Bronchial epithelial cell (primary cell): ENCODE measurements at regions not wholly inside any gene's neighbourhood (a gene's known extent, or its start where the extent isn't known, plus 50 kb on each side); places are given as distances from the start of the nearest gene placed in this dataset.

Source experiments
- DNase-seq: peaks from one replicate; pipeline ENCODE4 v3.0.0-alpha.2; 2010; ENCODE audit warnings: low read depth
- FAIRE-seq: peaks from 2 replicates; lab custom pipeline; 2011; peaks lifted over from hg19 to GRCh38; lab: Jason Lieb, UNC
- H3K27me3 ChIP-seq: 2 replicates; pipeline ENCODE4 v1.5.1; 2011; ENCODE audit warnings: low read length; ENCODE audit not compliant: control insufficient read depth, insufficient read depth
- H3K36me3 ChIP-seq: 2 replicates; pipeline ENCODE4 v1.5.1; 2011; ENCODE audit warnings: low read length; ENCODE audit not compliant: control insufficient read depth, insufficient read depth
- H3K4me3 ChIP-seq: 2 replicates; pipeline ENCODE4 v1.5.1; 2011; ENCODE audit warnings: mild to moderate bottlenecking, low read depth, low read length, control low read depth
- TF ChIP-seq, protein P1 (sequence below): IDR thresholded peaks from 2 replicates; pipeline ENCODE4 v1.5.1; 2011; ENCODE audit warnings: mild to moderate bottlenecking, moderate library complexity, low read length, control low read depth, inconsistent platforms; ENCODE audit not compliant: insufficient read depth, severe bottlenecking

DNA sequence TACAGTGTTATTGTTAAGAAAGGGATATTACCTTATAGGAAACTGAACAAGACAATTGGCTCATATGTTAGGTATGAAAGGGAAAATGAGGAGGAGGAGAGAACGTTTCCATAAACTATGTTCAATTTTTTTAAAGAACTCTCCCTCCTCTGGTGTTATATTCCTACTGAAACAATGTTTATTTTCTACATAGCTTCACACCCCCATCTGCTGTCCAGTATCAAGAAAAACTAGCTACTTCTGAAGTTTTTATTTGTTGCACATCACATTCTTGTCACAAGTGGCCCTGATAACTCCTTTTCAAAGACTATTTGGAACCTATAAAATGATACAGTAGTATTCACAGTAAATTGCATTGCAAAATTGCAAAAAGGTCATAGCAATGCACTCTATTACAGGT lies 223.4 kb upstream of the FAM174A start:
- no peak for FAIRE-seq
- H3K4me3 ChIP-seq, result no peak overlapping the region
- no peaks in the 10 kb centered on the region for H3K36me3 ChIP-seq
- TF ChIP-seq, protein P1, sequence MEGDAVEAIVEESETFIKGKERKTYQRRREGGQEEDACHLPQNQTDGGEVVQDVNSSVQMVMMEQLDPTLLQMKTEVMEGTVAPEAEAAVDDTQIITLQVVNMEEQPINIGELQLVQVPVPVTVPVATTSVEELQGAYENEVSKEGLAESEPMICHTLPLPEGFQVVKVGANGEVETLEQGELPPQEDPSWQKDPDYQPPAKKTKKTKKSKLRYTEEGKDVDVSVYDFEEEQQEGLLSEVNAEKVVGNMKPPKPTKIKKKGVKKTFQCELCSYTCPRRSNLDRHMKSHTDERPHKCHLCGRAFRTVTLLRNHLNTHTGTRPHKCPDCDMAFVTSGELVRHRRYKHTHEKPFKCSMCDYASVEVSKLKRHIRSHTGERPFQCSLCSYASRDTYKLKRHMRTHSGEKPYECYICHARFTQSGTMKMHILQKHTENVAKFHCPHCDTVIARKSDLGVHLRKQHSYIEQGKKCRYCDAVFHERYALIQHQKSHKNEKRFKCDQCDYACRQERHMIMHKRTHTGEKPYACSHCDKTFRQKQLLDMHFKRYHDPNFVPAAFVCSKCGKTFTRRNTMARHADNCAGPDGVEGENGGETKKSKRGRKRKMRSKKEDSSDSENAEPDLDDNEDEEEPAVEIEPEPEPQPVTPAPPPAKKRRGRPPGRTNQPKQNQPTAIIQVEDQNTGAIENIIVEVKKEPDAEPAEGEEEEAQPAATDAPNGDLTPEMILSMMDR, result no peak
- H3K27me3 ChIP-seq, result no peaks in the 10 kb centered on the region
- no peak for DNase-seq

DNA sequence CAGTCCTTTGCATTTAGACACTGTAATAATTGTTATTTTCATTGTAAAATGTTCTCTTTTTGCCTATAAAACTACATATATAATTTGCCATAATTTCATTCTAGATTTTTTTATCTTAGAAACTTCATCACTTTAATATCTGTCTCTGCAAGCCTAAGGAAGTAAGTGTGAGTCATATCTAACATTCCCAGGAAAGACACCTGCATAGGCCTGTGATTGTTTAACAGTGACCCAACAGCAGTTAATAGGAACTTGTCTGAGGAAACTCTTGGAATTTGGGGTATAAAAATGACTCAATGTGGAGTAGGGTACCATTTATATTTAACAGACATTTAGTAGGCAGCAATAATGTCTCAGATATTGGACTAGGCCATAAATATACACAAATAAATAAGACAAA lies 229.2 kb upstream of the FAM174A start:
- no peak overlapping the region for H3K4me3 ChIP-seq
- H3K27me3 ChIP-seq, result no peaks in the 10 kb centered on the region
- FAIRE-seq (no peak), DNase-seq (peak; percentile 60)
- TF ChIP-seq, protein P1, result no peak
- H3K36me3 ChIP-seq, result no peaks in the 10 kb centered on the region

DNA sequence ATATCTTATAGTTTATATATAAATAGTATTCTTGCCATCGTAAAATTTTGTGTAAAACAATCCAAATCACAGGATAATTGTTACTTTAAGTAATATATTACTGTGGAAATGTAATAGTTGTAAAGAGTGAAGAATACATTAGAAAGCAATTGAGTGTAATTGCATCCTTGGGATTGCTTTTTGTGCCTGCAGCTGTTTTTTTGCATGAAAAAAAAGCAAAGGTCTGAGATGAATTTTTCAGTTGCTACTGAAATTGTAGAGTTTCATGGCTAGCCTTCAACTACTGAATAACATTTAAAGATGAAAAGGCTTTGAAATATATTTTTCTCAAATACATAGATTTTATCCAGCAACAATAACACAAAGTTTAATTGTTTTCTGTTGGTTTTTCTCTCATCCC lies 232.0 kb upstream of the FAM174A start:
- Histone ChIP-seq H3K4me3 (no peak overlapping the region), H3K36me3 (no peaks in the 10 kb centered on the region), H3K27me3 (no peaks in the 10 kb centered on the region)
- DNase-seq (no peak), FAIRE-seq (no peak)
- TF ChIP-seq, protein P1, result no peak

DNA sequence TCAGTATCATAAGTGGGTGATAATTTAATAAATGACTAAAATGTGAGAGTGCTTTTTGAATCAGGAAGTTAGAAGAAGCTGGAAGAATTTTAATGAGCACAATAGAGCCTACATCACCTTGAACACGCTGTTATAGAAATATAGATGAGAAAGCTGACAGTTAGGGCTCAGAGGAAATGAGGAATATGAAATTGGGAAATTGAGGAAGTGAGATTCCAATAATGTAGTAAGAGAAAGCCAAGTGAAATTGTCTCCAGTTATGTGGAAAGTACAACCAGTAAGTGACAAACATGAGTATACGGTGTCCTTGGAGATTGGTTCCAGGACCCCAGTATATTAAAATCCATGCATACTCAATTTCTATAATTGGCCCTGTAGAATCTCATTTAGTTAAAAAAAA lies 235.9 kb upstream of the FAM174A start:
- no peak for FAIRE-seq
- H3K4me3 ChIP-seq, result no peak overlapping the region
- H3K27me3 ChIP-seq, result no peaks in the 10 kb centered on the region
- DNase-seq, result no peak
- TF ChIP-seq, protein P1, result no peak
- H3K36me3 ChIP-seq, result no peaks in the 10 kb centered on the region

DNA sequence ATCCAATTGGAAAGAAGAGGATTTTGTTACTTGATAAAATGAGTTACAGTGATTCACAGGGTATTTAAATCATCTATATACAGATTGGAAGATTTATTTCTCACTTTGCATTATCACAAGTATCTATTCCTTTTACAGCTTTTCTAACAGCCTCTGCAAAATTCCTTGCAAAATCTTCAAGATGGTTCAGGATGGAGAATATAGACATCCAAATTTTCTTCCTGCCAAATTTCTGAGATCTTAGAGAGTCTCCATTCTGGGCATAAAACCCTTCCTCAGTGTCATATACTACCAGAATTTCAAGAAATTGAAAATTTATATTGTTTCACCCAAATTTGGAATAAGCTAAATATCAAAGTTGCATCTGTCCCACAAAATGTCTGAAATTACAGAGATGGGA lies 259.1 kb upstream of the FAM174A start:
- no peaks in the 10 kb centered on the region for H3K36me3 ChIP-seq
- H3K27me3 ChIP-seq, result no peaks in the 10 kb centered on the region
- no peak overlapping the region for H3K4me3 ChIP-seq
- FAIRE-seq (no peak), DNase-seq (no peak)
- TF ChIP-seq, protein P1, result no peak

DNA sequence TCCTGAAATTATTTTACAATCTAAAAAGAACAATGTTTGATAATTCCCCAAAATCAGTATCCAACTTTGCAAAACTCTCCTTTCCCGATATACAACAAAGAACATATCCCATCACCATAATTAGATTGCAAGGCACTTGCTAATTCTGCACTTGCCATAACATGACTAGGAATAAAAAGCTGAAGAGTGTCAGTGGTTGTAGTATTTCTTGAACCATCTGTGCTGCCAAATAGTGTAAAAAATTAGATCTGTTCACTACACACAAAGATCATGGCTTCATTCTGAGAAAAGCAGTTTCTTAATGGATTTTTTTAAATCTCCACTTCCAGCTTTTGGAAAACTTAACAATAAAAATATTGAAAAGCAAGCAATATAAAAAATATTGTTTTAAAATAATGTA lies 259.5 kb upstream of the FAM174A start:
- Histone ChIP-seq H3K27me3 (no peaks in the 10 kb centered on the region), H3K36me3 (no peaks in the 10 kb centered on the region), H3K4me3 (no peak overlapping the region)
- DNase-seq (no peak), FAIRE-seq (no peak)
- TF ChIP-seq, protein P1, result no peak
